ENCODE measurements at regions not wholly inside any gene's neighbourhood (a gene's known extent, or its start where the extent isn't known, plus 50 kb on each side); places are given as distances from the start of the nearest gene placed in this dataset.

GRCh38 chr11:77530879-77531278 lies 57.0 kb upstream of the PAK1 start:
- H3K27me3 Mint-ChIP-seq (ENCODE audit: insufficient read depth, low read depth) = no peaks in the 10 kb centered on the region
- DNase-seq (ENCODE audit: low spot score) = no peak
- H3K4me1 ChIP-seq = peaks cover 9% of the 10 kb centered on the region
- no peaks in the 10 kb centered on the region for H4K20me1 ChIP-seq (ENCODE audit: low read depth)
- no peaks in the 10 kb centered on the region for H3K36me3 Mint-ChIP-seq
- no peak overlapping the region for H3K4me2 ChIP-seq
- no peak overlapping the region for H3K27ac ChIP-seq
- H3K79me2 ChIP-seq (ENCODE audit: low read depth) = no peaks in the 10 kb centered on the region
- peak; percentile 21 for TF ChIP-seq CTCF (IDR thresholded peaks at IDR 0.05)
- TF ChIP-seq EZH2phosphoT487 (IDR thresholded peaks at IDR 0.05) = no peak
- H3K27me3 ChIP-seq = no peaks in the 10 kb centered on the region
- H3K9me3 ChIP-seq (ENCODE audit: low read depth) = no peaks in the 10 kb centered on the region
- peaks cover 13% of the 10 kb centered on the region for H3F3A ChIP-seq (ENCODE audit: low read depth)
- H3K27ac Mint-ChIP-seq = no peak overlapping the region
- peaks cover 4% of the 10 kb centered on the region for H3K4me1 Mint-ChIP-seq
- no peaks in the 10 kb centered on the region for H3K9me3 Mint-ChIP-seq
- no peak overlapping the region for H3K4me3 Mint-ChIP-seq
- no peak overlapping the region for H3K9ac ChIP-seq
- H3K36me3 ChIP-seq = no peaks in the 10 kb centered on the region
- H3K4me3 ChIP-seq = no peak overlapping the region
- no peak overlapping the region for H2AFZ ChIP-seq (replicated peaks)

GRCh38 chr11:77529685-77530084 lies 55.8 kb upstream of the PAK1 start:
- Histone ChIP-seq H3K4me1 (peaks cover 21% of the 10 kb centered on the region), H4K20me1 (ENCODE audit: low read depth) (no peaks in the 10 kb centered on the region), H3K27ac (no peak overlapping the region), H3K4me3 (no peak overlapping the region), H3K9ac (no peak overlapping the region), H3K4me2 (no peak overlapping the region), H3F3A (ENCODE audit: low read depth) (peaks cover 25% of the 10 kb centered on the region), H3K79me2 (ENCODE audit: low read depth) (no peaks in the 10 kb centered on the region), H3K27me3 (no peaks in the 10 kb centered on the region), H3K36me3 (no peaks in the 10 kb centered on the region), H2AFZ (replicated peaks) (peak overlapping the region; percentile 36), H3K9me3 (ENCODE audit: low read depth) (no peaks in the 10 kb centered on the region)
- Mint-ChIP-seq H3K9me3 (no peaks in the 10 kb centered on the region), H3K27me3 (ENCODE audit: insufficient read depth, low read depth) (no peaks in the 10 kb centered on the region), H3K27ac (no peak overlapping the region), H3K36me3 (no peaks in the 10 kb centered on the region), H3K4me1 (peaks cover 13% of the 10 kb centered on the region), H3K4me3 (no peak overlapping the region)
- TF ChIP-seq CTCF (IDR thresholded peaks at IDR 0.05) = no peak
- no peak for TF ChIP-seq EZH2 (IDR thresholded peaks at IDR 0.05)
- no peak for TF ChIP-seq EZH2phosphoT487 (IDR thresholded peaks at IDR 0.05)
- no peak for DNase-seq (ENCODE audit: low spot score)

- Histone ChIP-seq H3K4me2 (peak overlapping the region; percentile 55), H3K9ac (no peak overlapping the region), H3F3A (ENCODE audit: low read depth) (peaks cover 28% of the 10 kb centered on the region), H3K36me3 (no peaks in the 10 kb centered on the region), H3K9me3 (ENCODE audit: low read depth) (no peaks in the 10 kb centered on the region), H2AFZ (replicated peaks) (no peak overlapping the region), H4K20me1 (ENCODE audit: low read depth) (no peaks in the 10 kb centered on the region), H3K27ac (peak overlapping the region; percentile 6), H3K27me3 (no peaks in the 10 kb centered on the region), H3K4me3 (no peak overlapping the region), H3K79me2 (ENCODE audit: low read depth) (no peaks in the 10 kb centered on the region), H3K4me1 (peaks cover 30% of the 10 kb centered on the region)
- no peaks in the 10 kb centered on the region for H3K36me3 Mint-ChIP-seq
- DNase-seq (ENCODE audit: low spot score) = no peak
- peaks cover 13% of the 10 kb centered on the region for H3K4me1 Mint-ChIP-seq
- peak overlapping the region; percentile 19 for H3K27ac Mint-ChIP-seq
- no peak for TF ChIP-seq EZH2 (IDR thresholded peaks at IDR 0.05)
- TF ChIP-seq EZH2phosphoT487 (IDR thresholded peaks at IDR 0.05) = no peak
- no peak for TF ChIP-seq CTCF (IDR thresholded peaks at IDR 0.05)
- H3K9me3 Mint-ChIP-seq = no peaks in the 10 kb centered on the region
- no peak overlapping the region for H3K4me3 Mint-ChIP-seq
- no peaks in the 10 kb centered on the region for H3K27me3 Mint-ChIP-seq (ENCODE audit: insufficient read depth, low read depth)
Observed at GRCh38 chr11:77525455-77526091, 51.7 kb upstream of the PAK1 start.

All from neural progenitor cell (in vitro differentiated cells).